A549 (cell line): ENCODE measurements at regions not wholly inside any gene's neighbourhood (a gene's known extent, or its start where the extent isn't known, plus 50 kb on each side); places are given as distances from the start of the nearest gene placed in this dataset.

Source experiments
- ATAC-seq, 2 experiments: fragments of 200-7000 bp in 1 of 2; fragments of >200 bp in 1 of 2; cut with Nextera tagmentation in 1 of 2; cut with Tn5 transposase in 1 of 2; 3 replicates each; pipeline versions ENCODE4 v1.8.0 to v1.9.1; 2018 to 2020; ENCODE audit warnings: mild to moderate bottlenecking in 1 of 2, moderate library complexity in 1 of 2
- CTCF ChIA-PET: fragments of 300-600 bp; sonication (Branson Sonifier 250); formaldehyde crosslinking; extraction: SDS; loops from one replicate; lab custom pipeline; 2021; ENCODE audit warnings: antibody characterized with exemption, inconsistent platforms; lab: Yijun Ruan, JAX
- POLR2A ChIA-PET: fragments of 350-600 bp; formaldehyde crosslinking; extraction: SDS; loops from one replicate; lab custom pipeline; 2021; ENCODE audit warnings: antibody characterized with exemption, inconsistent platforms; lab: Yijun Ruan, JAX
- DNase-seq, 2 experiments: peaks; one replicate each; pipeline versions ENCODE4 v3.0.0 to v3.0.0-alpha.2; 2011 to 2016; ENCODE audit warnings: low read depth in 1 of 2, low spot score in 1 of 2
- FAIRE-seq: peaks from 2 replicates; lab custom pipeline; 2011; peaks lifted over from hg19 to GRCh38; lab: Jason Lieb, UNC
- H3K27ac ChIP-seq, 2 experiments: fragments of >200 bp; sonication (Bioruptor Twin); formaldehyde crosslinking; 3 replicates each; pipeline ENCODE4 v1.5.1; 2016 to 2017
- H3K4me1 ChIP-seq: fragments of >200 bp; sonication (Bioruptor Twin); formaldehyde crosslinking; 3 replicates; pipeline ENCODE4 v1.6.1; 2016
- H3K4me2 ChIP-seq: fragments of >200 bp; sonication (Bioruptor Twin); formaldehyde crosslinking; 3 replicates; pipeline ENCODE4 v1.6.1; 2016
- H3K4me3 ChIP-seq: fragments of >200 bp; sonication (Bioruptor Twin); formaldehyde crosslinking; 3 replicates; pipeline ENCODE4 v1.5.1; 2016
- H3K9me3 ChIP-seq: fragments of >200 bp; sonication (Bioruptor Twin); formaldehyde crosslinking; 3 replicates; pipeline ENCODE4 v1.6.1; 2016
- CBX2 ChIP-seq: fragments of 200-600 bp; sonication (generic); IDR thresholded peaks from 2 replicates; pipeline ENCODE4 v1.6.1; 2016; ENCODE audit warnings: low read depth, mild to moderate bottlenecking, borderline replicate concordance
- FOSB ChIP-seq: fragments of 250-450 bp; sonication (Bioruptor Pico); IDR thresholded peaks from 2 replicates; pipeline ENCODE4 v1.5.0; 2020; ENCODE audit warnings: mild to moderate bottlenecking, moderate library complexity
- HOXB5 ChIP-seq: fragments of 250-450 bp; sonication (Bioruptor Pico); IDR thresholded peaks from 2 replicates; pipeline ENCODE4 v1.5.0; 2020; ENCODE audit warnings: mild to moderate bottlenecking, moderate library complexity
- JUNB ChIP-seq: fragments of >200 bp; sonication (Bioruptor Twin); formaldehyde crosslinking; IDR thresholded peaks from 2 replicates; pipeline ENCODE4 v1.6.1; 2016
- KDM1A ChIP-seq: fragments of 200-600 bp; sonication (generic); IDR thresholded peaks from 2 replicates; pipeline ENCODE4 v1.6.1; 2016; ENCODE audit warnings: low read depth, mild to moderate bottlenecking
- MAFK ChIP-seq: fragments of 450-650 bp; IDR thresholded peaks from 2 replicates; pipeline ENCODE4 v1.6.1; 2014; ENCODE audit not compliant: partially characterized antibody
- MAX ChIP-seq: IDR thresholded peaks from 2 replicates; pipeline ENCODE4 v1.6.1; 2012
- NFE2L2 ChIP-seq: fragments of 150-350 bp; conservative IDR thresholded peaks from 2 replicates; pipeline ENCODE4 v1.6.1; 2014; ENCODE audit warnings: low read length
- POLR2AphosphoS2 ChIP-seq: conservative IDR thresholded peaks from 2 replicates; pipeline ENCODE4 v1.6.1; 2012; ENCODE audit warnings: low read length, improper control_type of control experiment, inconsistent platforms
- RARB ChIP-seq: fragments of 250-450 bp; sonication (Bioruptor Pico); IDR thresholded peaks from 2 replicates; pipeline ENCODE4 v1.8.0; 2021; ENCODE audit warnings: mild to moderate bottlenecking, moderate library complexity
- RCOR1 ChIP-seq: fragments of 150-350 bp; IDR thresholded peaks from 2 replicates; pipeline ENCODE4 v1.6.1; 2014; ENCODE audit warnings: antibody characterized with exemption, low read length, low read depth
- REST ChIP-seq: fragments of 200-600 bp; sonication (generic); IDR thresholded peaks from 2 replicates; pipeline ENCODE4 v1.6.1; 2016; ENCODE audit warnings: antibody characterized with exemption, mild to moderate bottlenecking, moderate library complexity
- RNF2 ChIP-seq: fragments of 200-600 bp; sonication (generic); IDR thresholded peaks from 2 replicates; pipeline ENCODE4 v1.6.1; 2016; ENCODE audit warnings: low read depth, mild to moderate bottlenecking, antibody characterized with exemption, moderate library complexity, borderline replicate concordance
- WGBS: methylation state at CpG from one replicate; pipeline ENCODE4 v1.1.6; 2017; ENCODE audit errors: missing lambda C conversion rate; 5-methylcytosine and 5-hydroxymethylcytosine counted together
- TF ChIP-seq, protein P1 (sequence below): fragments of >200 bp; sonication (Bioruptor Twin); formaldehyde crosslinking; IDR thresholded peaks from 2 replicates; pipeline ENCODE4 v1.6.1; 2016
- TF ChIP-seq, protein P2 (sequence below): IDR thresholded peaks from 2 replicates; pipeline ENCODE4 v1.6.1; 2012; ENCODE audit warnings: low read depth, borderline replicate concordance
- TF ChIP-seq, protein P3 (sequence below): fragments of >200 bp; sonication (Bioruptor Twin); formaldehyde crosslinking; IDR thresholded peaks from 3 replicates; pipeline ENCODE4 v1.5.1; 2016
- TF ChIP-seq, protein P4 (sequence below): fragments of 250-450 bp; sonication (Bioruptor Pico); IDR thresholded peaks from 2 replicates; pipeline ENCODE4 v1.5.0; 2021; ENCODE audit warnings: mild to moderate bottlenecking, moderate library complexity, borderline replicate concordance

DNA sequence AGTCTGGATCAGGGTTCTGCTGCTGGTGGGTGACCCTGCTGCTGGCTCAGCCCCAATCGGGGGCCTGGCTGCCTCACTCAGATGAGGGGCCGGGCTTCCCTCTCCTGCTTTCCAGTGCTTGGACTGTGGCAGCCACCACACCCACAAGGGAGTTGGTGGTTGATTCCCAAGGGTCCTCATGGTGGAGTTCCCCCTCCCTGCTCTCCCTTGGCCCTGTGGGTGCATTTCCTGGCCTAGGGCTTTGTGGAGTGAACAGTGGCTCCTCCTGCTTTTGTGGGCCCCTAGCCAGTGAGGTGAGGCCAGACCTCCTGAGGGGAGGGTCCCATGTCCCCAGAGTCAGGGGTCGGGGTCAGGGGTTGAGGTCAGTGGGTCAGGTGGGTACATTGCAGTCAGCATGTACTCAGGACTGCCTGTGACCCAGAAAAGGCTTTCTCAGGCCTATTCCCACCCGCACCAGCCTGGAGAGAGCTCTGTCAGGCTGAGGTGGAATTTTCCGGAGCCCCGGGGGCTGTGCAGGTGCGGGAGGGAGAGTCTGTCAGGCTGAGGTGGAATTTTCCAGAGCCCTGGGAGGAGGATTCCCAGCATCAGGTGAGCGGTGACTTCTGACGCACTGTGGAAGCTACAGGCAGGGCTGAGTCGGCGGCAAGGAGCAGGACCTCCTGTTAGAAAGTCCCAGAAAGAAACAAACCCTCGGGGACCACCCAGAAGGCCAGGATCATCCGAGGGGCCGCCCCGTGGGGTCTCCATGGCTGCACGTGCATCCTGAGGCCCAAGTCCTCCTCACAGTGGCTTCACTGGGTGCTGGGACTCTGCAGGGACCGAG, 94.4 kb upstream of the INSIG1 start:
- TF ChIP-seq, protein P1, sequence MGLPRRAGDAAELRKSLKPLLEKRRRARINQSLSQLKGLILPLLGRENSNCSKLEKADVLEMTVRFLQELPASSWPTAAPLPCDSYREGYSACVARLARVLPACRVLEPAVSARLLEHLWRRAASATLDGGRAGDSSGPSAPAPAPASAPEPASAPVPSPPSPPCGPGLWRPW = no peak
- TF ChIP-seq JUNB (no peak), MAX (no peak), HOXB5 (no peak), FOSB (CRISPR knock-in tag) (no peak), POLR2AphosphoS2 (no peak), RNF2 (no peak), RCOR1 (no peak)
- TF ChIP-seq, protein P2, sequence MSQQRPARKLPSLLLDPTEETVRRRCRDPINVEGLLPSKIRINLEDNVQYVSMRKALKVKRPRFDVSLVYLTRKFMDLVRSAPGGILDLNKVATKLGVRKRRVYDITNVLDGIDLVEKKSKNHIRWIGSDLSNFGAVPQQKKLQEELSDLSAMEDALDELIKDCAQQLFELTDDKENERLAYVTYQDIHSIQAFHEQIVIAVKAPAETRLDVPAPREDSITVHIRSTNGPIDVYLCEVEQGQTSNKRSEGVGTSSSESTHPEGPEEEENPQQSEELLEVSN = no peak
- TF ChIP-seq, protein P3, sequence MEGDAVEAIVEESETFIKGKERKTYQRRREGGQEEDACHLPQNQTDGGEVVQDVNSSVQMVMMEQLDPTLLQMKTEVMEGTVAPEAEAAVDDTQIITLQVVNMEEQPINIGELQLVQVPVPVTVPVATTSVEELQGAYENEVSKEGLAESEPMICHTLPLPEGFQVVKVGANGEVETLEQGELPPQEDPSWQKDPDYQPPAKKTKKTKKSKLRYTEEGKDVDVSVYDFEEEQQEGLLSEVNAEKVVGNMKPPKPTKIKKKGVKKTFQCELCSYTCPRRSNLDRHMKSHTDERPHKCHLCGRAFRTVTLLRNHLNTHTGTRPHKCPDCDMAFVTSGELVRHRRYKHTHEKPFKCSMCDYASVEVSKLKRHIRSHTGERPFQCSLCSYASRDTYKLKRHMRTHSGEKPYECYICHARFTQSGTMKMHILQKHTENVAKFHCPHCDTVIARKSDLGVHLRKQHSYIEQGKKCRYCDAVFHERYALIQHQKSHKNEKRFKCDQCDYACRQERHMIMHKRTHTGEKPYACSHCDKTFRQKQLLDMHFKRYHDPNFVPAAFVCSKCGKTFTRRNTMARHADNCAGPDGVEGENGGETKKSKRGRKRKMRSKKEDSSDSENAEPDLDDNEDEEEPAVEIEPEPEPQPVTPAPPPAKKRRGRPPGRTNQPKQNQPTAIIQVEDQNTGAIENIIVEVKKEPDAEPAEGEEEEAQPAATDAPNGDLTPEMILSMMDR = no peak
- Histone ChIP-seq H3K27ac (peak overlapping the region in 1 of 2 experiments; percentile 2; a peak in 1 of 6 replicates), H3K4me3 (no peak overlapping the region), H3K4me2 (no peak overlapping the region), H3K9me3 (no peaks in the 10 kb centered on the region), H3K4me1 (peaks cover 17% of the 10 kb centered on the region; the same call in 2 of the 3 replicates)
- no peak for DNase-seq
- no peak for ATAC-seq
- 77% methylated on average over 15 of the region's 17 CpGs for WGBS
- FAIRE-seq = no peak
- POLR2A ChIA-PET = interaction anchor here (0.8 kb wide), 1 partner anchor 94 kb away, joined by 4 read pairs; the partner anchor contains the start of gene INSIG1
- CTCF ChIA-PET = interaction anchor here (0.8 to 3.3 kb wide), 4 partner anchors 12 to 276 kb away, joined by 3 to 17 read pairs (median 5); no protein-coding TSS in a partner anchor

DNA sequence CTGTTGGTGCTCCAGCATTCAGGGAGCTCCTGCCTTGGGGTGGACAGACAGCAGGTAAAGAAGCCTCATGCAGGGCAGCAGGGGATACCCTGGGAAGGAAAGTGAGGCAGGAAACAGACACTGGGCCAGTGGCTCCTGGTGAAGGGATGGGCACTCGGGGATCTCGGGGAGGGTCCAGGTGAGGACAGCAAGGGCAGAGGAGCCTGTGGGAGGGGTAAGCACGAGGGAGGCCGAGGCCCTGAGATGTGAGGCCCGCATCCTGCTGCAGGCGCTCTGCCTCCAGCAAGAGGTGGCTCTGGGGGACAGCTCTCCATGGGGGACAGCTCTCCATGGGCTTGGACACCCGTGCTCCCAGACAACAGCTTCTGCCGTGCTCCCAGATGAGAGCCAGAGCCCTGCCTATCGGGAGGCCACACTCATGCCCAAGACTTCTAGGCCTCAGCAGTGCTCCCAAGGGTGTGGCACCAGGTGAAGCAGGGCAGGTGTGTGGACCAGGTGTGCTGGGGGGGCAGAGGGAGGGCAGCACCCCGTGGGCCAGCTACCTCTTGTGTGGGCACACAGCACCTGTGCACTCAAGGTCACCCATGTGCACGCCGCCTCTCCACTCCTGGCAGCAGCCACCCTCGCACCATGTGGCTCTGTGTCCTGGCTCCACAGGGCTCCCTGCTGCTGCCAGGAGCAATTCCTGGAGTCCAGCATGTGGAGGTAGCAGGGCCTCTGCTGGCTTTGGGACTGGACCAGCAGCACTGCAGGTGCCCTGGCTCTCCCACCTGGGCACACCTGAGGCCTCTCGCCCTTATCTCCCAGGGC, 93.6 kb upstream of the INSIG1 start:
- ATAC-seq = no peak
- POLR2A ChIA-PET = interaction anchor here (0.8 to 1.8 kb wide), 3 partner anchors 93 to 201 kb away, joined by 4 to 23 read pairs (median 6); partner anchors contain the start of genes INSIG1 and PAXIP1

More for the DNA sequence above, 93.6 kb upstream of the INSIG1 start:
- no peak for TF ChIP-seq RARB (CRISPR knock-in tag)
- TF ChIP-seq MAFK = no peak
- no peak for TF ChIP-seq KDM1A
- TF ChIP-seq, protein P4, sequence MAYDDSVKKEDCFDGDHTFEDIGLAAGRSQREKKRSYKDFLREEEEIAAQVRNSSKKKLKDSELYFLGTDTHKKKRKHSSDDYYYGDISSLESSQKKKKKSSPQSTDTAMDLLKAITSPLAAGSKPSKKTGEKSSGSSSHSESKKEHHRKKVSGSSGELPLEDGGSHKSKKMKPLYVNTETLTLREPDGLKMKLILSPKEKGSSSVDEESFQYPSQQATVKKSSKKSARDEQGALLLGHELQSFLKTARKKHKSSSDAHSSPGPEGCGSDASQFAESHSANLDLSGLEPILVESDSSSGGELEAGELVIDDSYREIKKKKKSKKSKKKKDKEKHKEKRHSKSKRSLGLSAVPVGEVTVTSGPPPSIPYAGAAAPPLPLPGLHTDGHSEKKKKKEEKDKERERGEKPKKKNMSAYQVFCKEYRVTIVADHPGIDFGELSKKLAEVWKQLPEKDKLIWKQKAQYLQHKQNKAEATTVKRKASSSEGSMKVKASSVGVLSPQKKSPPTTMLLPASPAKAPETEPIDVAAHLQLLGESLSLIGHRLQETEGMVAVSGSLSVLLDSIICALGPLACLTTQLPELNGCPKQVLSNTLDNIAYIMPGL = no peak
- TF ChIP-seq NFE2L2 = no peak
- TF ChIP-seq REST = no peak
- no peak for TF ChIP-seq CBX2
- peaks cover 15% of the 10 kb centered on the region for H3K4me1 ChIP-seq
- DNase-seq (no peak), FAIRE-seq (no peak)
- H3K4me2 ChIP-seq = no peak overlapping the region
- H3K4me3 ChIP-seq = no peak overlapping the region
- CTCF ChIA-PET = interaction anchor here (0.8 to 3.3 kb wide), 6 partner anchors 13 to 277 kb away, joined by 3 to 17 read pairs (median 5); no protein-coding TSS in a partner anchor
- peak overlapping the region; percentile 69 to 84; a peak in 5 of 6 replicates for H3K27ac ChIP-seq
- WGBS = 90% methylated on average over 12 of the region's 14 CpGs
- no peaks in the 10 kb centered on the region for H3K9me3 ChIP-seq
